ENCODE measurements at regions not wholly inside any gene's neighbourhood (a gene's known extent, or its start where the extent isn't known, plus 50 kb on each side); places are given as distances from the start of the nearest gene placed in this dataset.

GRCh38 chrX:1719270-1719669 lies 104.4 kb downstream of the ASMT start:
- TF ChIP-seq POLR2AphosphoS5 (IDR thresholded peaks at IDR 0.05; ENCODE audit: low read depth, low read length) (no peak), POLR2A (IDR thresholded peaks at IDR 0.05; ENCODE audit: low read depth, low read length) (no peak)

Measured in GM12892 (cell line).